NT2/D1 (cell line): ENCODE measurements at regions not wholly inside any gene's neighbourhood (a gene's known extent, or its start where the extent isn't known, plus 50 kb on each side); places are given as distances from the start of the nearest gene placed in this dataset.

Experiments
- DNase-seq: peaks from one replicate; pipeline ENCODE4 v3.0.0-alpha.2; 2011; ENCODE audit warnings: low read depth, low spot score
- H3K27me3 ChIP-seq: 2 replicates; pipeline ENCODE4 v1.6.0; 2011; ENCODE audit warnings: mild to moderate bottlenecking; ENCODE audit not compliant: insufficient read length, insufficient read depth
- H3K36me3 ChIP-seq: 2 replicates; pipeline ENCODE4 v1.6.1; 2011; ENCODE audit warnings: mild to moderate bottlenecking, low read length, mixed read lengths; ENCODE audit not compliant: insufficient read depth, insufficient read length
- H3K4me1 ChIP-seq: 2 replicates; pipeline ENCODE4 v1.5.1; 2011; ENCODE audit not compliant: insufficient read depth, insufficient read length
- H3K4me3 ChIP-seq: 2 replicates; pipeline ENCODE4 v1.5.1; 2011; ENCODE audit warnings: low read depth; ENCODE audit not compliant: insufficient read length
- H3K9ac ChIP-seq: 2 replicates; pipeline ENCODE4 v1.6.0; 2011; ENCODE audit warnings: low read depth; ENCODE audit not compliant: insufficient read length
- H3K9me3 ChIP-seq: 2 replicates; pipeline ENCODE4 v1.5.1; 2011; ENCODE audit warnings: mild to moderate bottlenecking, low read length; ENCODE audit not compliant: insufficient read depth
- SUZ12 ChIP-seq: IDR thresholded peaks from 2 replicates; pipeline ENCODE4 v1.6.1; 2011; ENCODE audit not compliant: insufficient read length, insufficient read depth; ENCODE audit errors: extremely low read depth
- YY1 ChIP-seq: IDR thresholded peaks from 2 replicates; pipeline ENCODE4 v1.6.1; 2011; ENCODE audit not compliant: insufficient read length, insufficient read depth
- ZNF274 ChIP-seq: IDR thresholded peaks from 2 replicates; pipeline ENCODE4 v1.6.1; 2011; ENCODE audit warnings: mild to moderate bottlenecking, low read depth, low read length

- Histone ChIP-seq H3K4me1 (no peaks in the 10 kb centered on the region), H3K4me3 (no peak overlapping the region), H3K36me3 (no peaks in the 10 kb centered on the region), H3K9ac (no peak overlapping the region), H3K27me3 (no peaks in the 10 kb centered on the region), H3K9me3 (no peaks in the 10 kb centered on the region)
- TF ChIP-seq YY1 (no peak), ZNF274 (no peak), SUZ12 (no peak)
- DNase-seq, result no peak
Observed at GRCh38 chr3:74375653-74376052, 238.8 kb downstream of the CNTN3 start.

- H3K9ac ChIP-seq, result no peak overlapping the region
- H3K4me1 ChIP-seq, result no peaks in the 10 kb centered on the region
- no peak overlapping the region for H3K4me3 ChIP-seq
- no peak for TF ChIP-seq YY1
- TF ChIP-seq ZNF274, result no peak
- no peak for TF ChIP-seq SUZ12
- DNase-seq, result no peak
- H3K9me3 ChIP-seq, result no peaks in the 10 kb centered on the region
- H3K27me3 ChIP-seq, result no peaks in the 10 kb centered on the region
- H3K36me3 ChIP-seq, result no peaks in the 10 kb centered on the region
Observed at GRCh38 chr3:74372743-74373142, 241.7 kb downstream of the CNTN3 start.

DNA sequence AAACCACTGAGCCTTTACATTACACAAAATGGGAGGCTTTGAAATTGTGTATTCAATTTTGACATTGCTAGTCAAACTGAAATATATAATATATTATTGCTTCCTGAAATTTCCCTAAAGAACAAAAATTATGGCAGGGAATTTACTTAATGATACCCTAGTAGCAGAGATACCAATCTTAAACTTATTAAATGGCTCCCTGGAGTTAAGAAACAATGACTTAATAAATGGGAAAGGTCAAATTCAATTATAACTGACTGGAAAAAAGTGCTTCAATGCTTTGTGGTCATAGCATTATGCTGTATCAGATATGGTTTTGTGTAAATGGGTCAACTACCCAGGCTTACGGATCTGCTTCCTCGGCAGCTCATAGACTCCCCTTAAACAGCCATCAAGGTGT is 244.1 kb downstream of the CNTN3 start:
- DNase-seq, result no peak
- H3K36me3 ChIP-seq, result no peaks in the 10 kb centered on the region
- TF ChIP-seq SUZ12, result no peak
- no peak for TF ChIP-seq ZNF274
- TF ChIP-seq YY1, result no peak
- no peak overlapping the region for H3K4me3 ChIP-seq
- H3K9ac ChIP-seq, result no peak overlapping the region
- no peaks in the 10 kb centered on the region for H3K4me1 ChIP-seq
- no peaks in the 10 kb centered on the region for H3K9me3 ChIP-seq
- H3K27me3 ChIP-seq, result no peaks in the 10 kb centered on the region

GRCh38 chr3:74366331-74366730 is 248.1 kb downstream of the CNTN3 start:
- no peak for DNase-seq
- no peaks in the 10 kb centered on the region for H3K4me1 ChIP-seq
- H3K27me3 ChIP-seq, result no peaks in the 10 kb centered on the region
- no peaks in the 10 kb centered on the region for H3K9me3 ChIP-seq
- no peak overlapping the region for H3K9ac ChIP-seq
- no peak for TF ChIP-seq SUZ12
- no peak for TF ChIP-seq ZNF274
- no peak for TF ChIP-seq YY1
- H3K36me3 ChIP-seq, result no peaks in the 10 kb centered on the region
- no peak overlapping the region for H3K4me3 ChIP-seq

DNA sequence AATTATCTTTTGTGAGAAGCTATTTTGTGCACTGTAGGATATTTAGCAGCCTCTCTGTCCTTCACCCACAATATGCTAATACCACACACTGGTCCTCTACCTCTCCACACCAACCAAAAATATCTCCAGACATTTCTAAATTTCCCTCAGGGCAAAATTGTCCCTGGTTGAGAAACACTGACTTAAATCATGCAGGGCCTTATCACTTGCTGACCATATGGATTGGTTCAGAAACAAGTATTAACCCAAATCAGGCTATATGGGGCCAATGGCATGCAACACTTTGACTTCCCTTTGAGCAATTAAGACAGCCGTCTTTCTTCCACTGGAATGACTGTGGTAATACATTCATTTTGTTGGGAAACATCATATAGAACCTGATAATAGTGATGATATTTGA is 251.1 kb downstream of the CNTN3 start:
- no peaks in the 10 kb centered on the region for H3K4me1 ChIP-seq
- no peaks in the 10 kb centered on the region for H3K9me3 ChIP-seq
- DNase-seq, result no peak
- no peaks in the 10 kb centered on the region for H3K27me3 ChIP-seq
- no peak overlapping the region for H3K4me3 ChIP-seq
- TF ChIP-seq ZNF274, result no peak
- H3K36me3 ChIP-seq, result no peaks in the 10 kb centered on the region
- H3K9ac ChIP-seq, result no peak overlapping the region

DNA sequence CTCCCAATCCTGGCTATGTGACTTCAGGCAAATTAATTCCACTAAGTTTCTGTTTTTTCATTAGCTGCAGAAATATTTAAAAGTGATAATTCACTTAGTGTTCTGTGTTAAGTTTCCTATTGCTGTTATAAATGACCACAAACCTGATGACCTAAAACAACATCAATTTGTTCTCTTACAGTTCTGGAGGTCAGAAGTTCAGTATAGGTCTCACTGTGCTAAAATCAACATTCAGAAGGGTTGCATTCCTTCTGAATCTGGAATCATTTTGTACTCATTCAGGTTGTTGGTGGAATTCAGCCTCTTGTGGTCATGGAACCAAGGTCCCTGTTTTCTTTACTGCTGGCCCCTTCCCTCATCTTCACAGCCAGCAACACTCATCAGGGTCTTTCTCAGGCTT is 254.1 kb downstream of the CNTN3 start:
- H3K9ac ChIP-seq, result no peak overlapping the region
- DNase-seq, result no peak
- H3K36me3 ChIP-seq, result no peaks in the 10 kb centered on the region
- no peaks in the 10 kb centered on the region for H3K9me3 ChIP-seq
- no peaks in the 10 kb centered on the region for H3K27me3 ChIP-seq
- no peak overlapping the region for H3K4me3 ChIP-seq
- no peaks in the 10 kb centered on the region for H3K4me1 ChIP-seq
- no peak for TF ChIP-seq YY1
- no peak for TF ChIP-seq SUZ12
- no peak for TF ChIP-seq ZNF274

- no peaks in the 10 kb centered on the region for H3K9me3 ChIP-seq
- DNase-seq, result no peak
- no peak overlapping the region for H3K4me3 ChIP-seq
- H3K27me3 ChIP-seq, result no peaks in the 10 kb centered on the region
- H3K4me1 ChIP-seq, result no peaks in the 10 kb centered on the region
- H3K9ac ChIP-seq, result no peak overlapping the region
- TF ChIP-seq ZNF274 (no peak), SUZ12 (no peak), YY1 (no peak)
- no peaks in the 10 kb centered on the region for H3K36me3 ChIP-seq
Observed at GRCh38 chr3:74357881-74358280, 256.6 kb downstream of the CNTN3 start.

- Histone ChIP-seq H3K9ac (no peak overlapping the region), H3K9me3 (no peaks in the 10 kb centered on the region), H3K4me3 (no peak overlapping the region), H3K36me3 (no peaks in the 10 kb centered on the region), H3K27me3 (no peaks in the 10 kb centered on the region), H3K4me1 (no peaks in the 10 kb centered on the region)
- TF ChIP-seq ZNF274 (no peak), YY1 (no peak), SUZ12 (no peak)
- no peak for DNase-seq
Observed at GRCh38 chr3:74353039-74353438, 261.4 kb downstream of the CNTN3 start.
